ENCODE measurements at regions not wholly inside any gene's neighbourhood (a gene's known extent, or its start where the extent isn't known, plus 50 kb on each side); places are given as distances from the start of the nearest gene placed in this dataset.

DNA sequence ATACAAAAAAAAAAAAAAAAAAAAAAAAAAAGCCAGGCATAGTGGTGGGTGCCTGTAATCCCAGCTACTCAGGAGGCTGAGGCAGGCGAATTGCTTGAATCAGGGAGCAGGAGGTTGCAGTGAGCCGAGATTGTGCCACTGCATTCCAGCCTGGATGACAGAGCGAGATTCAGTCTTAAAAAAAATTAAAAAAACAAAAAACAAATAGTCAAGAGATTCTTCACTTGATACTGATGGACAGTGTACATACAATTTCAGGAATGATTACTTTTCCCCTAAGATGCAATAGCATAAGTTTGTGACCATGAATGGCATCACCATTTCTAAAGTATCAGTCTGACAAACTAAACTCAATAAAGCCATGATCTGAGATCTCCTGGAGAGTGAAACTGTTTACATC lies 60.8 kb upstream of the IVNS1ABP start:
- TF ChIP-seq EZH2phosphoT487 (conservative IDR thresholded peaks at IDR 0.05; ENCODE audit: low read length) = no peak
- TF ChIP-seq, protein P1, sequence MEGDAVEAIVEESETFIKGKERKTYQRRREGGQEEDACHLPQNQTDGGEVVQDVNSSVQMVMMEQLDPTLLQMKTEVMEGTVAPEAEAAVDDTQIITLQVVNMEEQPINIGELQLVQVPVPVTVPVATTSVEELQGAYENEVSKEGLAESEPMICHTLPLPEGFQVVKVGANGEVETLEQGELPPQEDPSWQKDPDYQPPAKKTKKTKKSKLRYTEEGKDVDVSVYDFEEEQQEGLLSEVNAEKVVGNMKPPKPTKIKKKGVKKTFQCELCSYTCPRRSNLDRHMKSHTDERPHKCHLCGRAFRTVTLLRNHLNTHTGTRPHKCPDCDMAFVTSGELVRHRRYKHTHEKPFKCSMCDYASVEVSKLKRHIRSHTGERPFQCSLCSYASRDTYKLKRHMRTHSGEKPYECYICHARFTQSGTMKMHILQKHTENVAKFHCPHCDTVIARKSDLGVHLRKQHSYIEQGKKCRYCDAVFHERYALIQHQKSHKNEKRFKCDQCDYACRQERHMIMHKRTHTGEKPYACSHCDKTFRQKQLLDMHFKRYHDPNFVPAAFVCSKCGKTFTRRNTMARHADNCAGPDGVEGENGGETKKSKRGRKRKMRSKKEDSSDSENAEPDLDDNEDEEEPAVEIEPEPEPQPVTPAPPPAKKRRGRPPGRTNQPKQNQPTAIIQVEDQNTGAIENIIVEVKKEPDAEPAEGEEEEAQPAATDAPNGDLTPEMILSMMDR (IDR thresholded peaks at IDR 0.05; ENCODE audit: insufficient read depth, low read length, poor library complexity, severe bottlenecking) = no peak

Data from SU-DHL-6 (cell line).